NCI-H345 treated with DMSO at 0.1 percent for 48 hours (cell line): ENCODE measurements at regions not wholly inside any gene's neighbourhood (a gene's known extent, or its start where the extent isn't known, plus 50 kb on each side); places are given as distances from the start of the nearest gene placed in this dataset.
"Not testable (repeated sequence)": the region's sequence is repeated elsewhere in the genome, so short reads cannot be mapped to it uniquely, and the experiment has no call there.

Source experiments
- DNase-seq: peaks from one replicate; lab custom pipeline; 2025; ENCODE audit not compliant: unreplicated experiment; lab: John Stamatoyannopoulos, UW

DNA sequence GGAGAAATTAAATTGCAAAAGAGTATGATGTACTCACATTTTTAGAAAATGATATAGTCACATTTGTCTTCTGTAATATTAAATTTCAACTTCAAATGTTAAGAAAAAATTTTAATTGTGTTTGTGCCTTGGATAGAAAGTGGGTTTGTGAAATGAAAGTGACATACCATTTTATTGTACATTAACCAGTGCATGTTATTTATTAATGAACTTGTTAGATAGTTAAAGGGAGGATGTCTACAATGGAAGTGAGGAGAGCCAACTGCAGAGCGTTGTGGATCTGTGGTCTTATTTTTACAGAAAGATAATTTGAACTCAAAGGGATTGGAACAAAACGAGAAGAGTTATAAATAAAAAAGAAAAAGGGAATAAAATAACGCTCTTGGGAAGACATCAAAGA, 291.7 kb downstream of the ARL4A start:
- DNase-seq: no peak

DNA sequence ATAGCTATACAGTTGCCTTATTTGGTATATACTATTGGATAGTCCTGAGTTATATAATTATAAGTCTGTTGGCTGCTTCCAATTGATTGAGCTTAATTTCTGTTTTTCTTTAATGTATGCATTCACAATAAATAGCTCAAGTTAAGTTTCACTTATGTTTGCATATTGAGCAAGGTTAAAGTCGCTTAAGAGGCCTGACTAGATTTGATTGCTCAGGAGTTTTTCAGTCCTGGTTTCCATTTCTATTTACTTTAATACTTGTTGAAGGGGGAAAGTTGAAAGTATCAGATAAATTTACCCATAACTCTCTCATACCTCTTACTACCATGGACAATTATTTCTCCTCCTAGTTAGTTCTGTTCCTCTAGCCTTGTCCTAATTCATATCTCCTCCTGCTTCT, 294.7 kb downstream of the ARL4A start:
- DNase-seq: no peak

DNA sequence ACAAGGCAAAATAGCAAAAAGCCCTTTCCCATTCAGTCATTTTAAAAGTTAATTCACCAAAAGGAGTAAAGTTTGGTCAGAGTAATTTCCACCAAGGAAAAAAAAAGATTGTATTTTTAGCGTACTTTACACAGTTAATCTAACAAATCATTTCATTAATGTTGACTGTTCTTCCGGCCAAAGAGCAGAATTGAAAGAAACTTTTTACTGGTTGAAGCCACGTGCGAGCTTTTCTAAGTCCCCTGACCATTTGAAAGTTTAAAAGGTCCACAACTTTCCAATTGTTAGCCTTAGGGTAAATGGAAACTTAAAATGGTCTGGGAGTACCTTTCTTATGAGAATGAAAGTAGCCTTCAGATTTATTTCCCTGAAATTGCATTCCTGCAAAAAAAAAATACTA, 296.7 kb downstream of the ARL4A start:
- DNase-seq: no peak

DNA sequence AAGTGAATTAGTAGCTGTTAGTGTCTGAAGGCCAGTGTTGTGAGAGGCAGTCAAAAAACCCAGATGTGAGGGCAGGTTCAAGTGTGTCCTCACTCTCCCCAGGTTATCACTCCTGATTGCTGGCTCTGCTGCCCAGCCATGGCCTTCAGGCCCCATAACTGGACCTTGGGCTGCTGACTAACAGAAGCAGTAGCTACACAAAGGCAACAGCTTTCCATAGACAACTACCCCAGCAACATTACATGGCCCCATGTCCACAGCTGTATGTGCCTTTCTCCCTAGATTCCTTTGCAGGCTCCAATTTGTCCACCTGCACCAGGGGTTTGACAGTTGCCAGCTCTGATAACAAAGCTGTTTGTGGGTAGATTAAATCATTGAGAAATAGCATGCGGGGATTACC, 297.8 kb downstream of the ARL4A start:
- no peak for DNase-seq

DNA sequence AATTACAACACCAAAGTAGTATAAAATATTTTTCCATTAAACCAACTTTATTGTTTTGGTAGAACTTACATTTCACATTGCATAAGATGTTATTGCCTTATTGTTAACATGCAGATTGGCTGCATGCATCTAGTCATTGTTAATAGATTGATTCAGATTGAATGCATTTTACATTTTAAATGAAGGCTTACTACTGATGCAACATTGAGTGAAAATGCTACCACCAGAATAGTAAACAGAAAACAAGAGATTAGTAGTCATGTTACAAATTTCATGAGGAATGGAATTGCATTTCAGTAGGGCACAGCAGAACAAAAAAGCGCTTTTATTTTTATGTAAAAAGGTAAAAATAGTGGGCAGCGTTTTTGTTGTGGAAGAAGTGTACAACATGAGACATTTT, 298.3 kb downstream of the ARL4A start:
- DNase-seq: no peak

DNA sequence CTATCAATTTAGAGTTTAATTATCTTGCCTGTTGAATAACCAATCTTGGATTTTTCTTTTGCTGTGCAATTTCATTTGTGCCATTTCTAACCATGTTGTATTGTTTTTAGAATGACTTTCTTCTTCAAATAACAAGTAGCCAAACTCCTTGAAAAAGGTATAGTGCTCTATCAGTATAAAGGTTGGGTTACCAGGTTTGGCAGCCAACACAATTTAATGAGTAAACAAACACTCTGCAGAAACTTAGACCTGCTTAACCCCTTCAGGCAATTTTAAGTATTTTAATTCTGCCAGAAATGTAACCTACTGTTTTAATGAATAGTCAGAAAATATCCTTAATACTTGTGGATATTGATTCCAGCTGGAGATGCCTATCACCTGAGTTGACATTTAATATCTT, 299.8 kb downstream of the ARL4A start:
- no peak for DNase-seq

DNA sequence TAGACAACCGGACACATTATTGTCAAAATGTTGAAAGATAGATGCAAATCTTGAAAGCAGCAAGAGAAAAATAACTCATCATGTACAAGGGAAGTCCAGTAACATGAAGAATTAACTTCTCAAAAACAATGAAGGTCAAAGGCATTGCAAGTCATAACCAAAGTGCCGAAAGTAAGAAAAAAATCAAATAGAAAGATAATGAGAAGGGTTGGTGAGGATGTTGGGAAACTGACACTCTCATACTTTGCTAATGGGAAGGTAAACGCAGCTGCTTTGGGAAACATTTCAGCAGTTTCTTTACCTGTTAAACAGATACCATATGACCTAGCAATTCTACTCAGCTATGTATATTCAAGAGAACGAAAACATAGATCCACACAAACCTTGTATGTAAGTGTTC, 303.0 kb downstream of the ARL4A start:
- DNase-seq: no peak

DNA sequence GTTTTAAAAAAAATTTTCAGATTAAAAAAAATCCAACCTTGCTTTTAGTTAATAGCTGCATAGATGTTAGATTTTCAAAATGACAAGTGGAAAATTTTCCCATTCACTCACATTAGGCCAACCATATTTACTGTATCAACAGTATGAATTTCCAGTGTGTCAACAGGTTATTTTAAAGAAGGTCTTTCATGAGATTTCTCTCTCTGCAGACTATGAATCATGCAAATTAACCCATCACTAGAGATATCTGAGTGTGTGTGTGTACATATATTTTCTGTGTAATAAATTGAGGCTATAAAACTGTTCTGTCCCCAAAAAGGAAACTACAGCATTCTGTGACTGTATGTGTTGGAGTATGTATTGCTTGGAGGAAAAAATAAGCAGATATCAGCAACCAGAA, 305.6 kb downstream of the ARL4A start:
- no peak for DNase-seq

DNA sequence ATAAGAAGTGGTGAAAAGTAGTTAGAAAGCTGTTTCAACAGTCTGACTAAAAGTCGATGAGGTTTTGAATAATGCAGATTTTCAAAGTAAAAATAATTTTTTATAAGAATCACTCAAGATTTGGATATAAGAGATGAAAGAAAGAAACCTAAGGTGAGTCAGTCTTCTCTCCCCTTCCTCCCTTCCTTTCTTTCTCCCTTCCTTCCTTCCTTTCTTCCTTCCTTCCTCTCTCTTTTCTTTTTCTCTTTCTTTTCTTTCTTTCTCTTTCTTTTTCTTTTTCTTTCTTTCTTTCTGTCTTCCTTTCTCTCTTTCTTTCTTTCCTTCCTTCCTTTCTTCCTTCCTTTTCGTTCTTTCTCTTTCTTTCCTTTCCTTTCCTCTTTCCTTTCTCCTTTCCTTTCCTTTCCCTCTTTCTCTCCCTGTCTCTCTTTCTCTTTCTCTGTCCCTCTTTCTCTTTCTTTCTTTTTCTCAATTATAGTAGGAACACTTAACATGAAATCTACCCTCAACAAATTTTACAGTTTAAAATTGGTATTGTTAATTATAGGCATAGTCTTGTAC, 308.6 kb downstream of the ARL4A start:
- no peak for DNase-seq

DNA sequence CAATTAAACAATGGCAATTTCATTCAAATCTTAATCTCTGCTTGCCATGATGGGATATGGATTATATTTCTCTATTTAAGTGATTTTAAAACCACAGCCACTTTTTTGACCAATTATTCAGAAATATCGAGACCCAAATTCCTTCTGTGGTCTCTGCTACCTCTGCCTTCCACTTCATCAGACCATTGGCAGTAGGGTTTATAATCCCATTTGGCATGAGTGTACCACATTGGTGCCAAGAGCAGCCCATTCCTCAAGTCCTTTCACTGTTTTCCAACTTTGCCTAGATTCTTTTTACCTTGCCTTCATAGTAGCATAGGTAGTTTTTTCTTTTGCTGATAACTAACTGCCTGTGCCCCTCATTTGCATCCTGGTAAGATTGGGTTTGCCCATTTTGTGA, 319.9 kb downstream of the ARL4A start:
- DNase-seq: no peak

DNA sequence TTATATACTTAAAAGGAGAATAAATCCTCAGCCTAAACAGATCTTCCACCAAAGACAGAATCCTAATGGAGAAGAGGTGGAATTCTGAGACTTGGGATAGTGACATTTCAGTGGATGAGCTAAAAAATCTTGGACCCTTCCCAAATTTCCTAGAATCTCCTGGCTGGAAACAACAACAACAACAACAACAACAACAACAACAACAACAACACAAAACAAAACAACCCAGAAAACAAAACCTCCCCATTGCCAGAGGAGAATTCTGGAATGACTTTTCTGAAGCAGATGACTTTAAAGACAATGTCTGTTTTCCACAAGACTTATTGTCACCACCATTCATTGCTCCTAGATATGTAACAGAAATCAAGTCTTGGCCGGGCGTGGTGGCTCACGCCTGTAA, 322.1 kb downstream of the ARL4A start:
- DNase-seq: no peak

DNA sequence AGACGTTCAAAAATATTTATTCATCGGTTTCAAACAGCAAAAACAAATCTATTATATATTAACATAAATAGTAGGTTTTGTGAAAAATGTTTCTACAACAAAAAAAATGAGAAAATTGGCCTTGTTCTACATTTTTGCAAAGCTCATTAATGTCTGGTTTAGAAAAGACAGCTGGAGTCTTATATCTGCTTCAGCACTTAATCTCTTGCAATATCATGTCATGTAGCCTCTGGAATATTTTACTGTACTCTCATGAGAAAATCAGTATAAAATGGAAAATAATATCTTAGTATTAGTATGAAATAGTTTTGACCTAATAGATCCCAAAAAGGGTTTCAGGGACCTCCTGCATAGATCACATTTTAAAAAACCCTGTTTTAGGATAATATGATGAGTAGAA, 326.6 kb downstream of the ARL4A start:
- no peak for DNase-seq

DNA sequence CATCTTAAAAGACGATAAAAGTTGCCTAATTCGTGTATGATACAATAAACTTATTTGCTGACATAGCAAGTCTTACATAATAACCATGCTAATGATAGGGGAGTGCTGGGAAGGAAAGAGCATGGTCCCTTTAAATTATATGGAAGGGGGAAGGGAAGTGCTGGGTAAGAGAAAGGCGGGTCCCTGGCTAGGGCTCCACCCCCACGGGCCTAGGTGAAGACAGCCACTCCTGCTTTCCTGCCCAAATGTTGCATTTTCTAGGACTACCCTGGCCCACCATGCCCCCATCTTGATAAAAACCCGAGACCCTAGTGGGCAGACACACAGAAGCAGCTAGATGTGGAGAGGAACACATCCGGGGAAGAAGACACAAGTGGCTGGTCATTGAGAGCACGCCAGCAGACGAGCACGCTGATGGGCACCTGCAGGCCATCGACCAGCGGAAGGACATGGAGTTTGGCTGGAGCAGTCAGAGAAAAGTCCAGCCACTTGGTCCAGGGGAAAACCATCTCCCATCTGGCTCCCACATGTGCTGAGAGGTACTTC, 328.7 kb downstream of the ARL4A start:
- DNase-seq: no peak

DNA sequence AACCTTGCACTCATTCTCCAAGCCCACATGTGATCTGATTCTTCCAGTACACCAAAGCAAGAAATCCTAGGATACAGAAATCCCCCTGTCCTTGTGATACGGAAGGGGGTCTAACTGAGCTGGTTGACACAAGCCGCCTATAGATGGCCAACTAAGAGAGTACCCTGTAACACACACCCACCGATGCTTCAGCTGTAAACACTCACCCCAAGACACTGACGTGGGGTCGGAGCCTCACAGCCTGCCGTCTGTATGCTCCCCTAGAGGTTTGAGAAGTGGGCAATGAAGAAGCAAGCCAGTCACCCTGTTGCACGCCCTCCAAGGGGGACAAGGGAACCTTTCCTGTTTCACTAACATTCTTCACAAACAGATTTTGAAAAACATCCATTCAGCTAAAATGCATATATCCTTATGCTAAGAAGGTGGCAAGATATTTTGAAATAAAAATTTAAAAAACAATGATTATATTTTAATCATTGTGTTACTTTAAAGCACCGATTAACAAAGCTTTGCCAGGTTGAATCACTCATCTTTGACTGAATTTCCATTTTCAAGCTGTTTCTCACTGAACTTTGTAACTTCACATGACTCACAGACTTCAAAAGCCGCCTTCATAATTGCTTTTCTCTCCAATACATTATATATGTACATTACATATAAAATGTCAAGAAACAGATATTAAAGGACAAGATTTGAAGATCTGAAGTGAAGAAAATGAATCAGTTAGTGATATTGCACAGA, 329.3 kb downstream of the ARL4A start:
- no peak for DNase-seq

DNA sequence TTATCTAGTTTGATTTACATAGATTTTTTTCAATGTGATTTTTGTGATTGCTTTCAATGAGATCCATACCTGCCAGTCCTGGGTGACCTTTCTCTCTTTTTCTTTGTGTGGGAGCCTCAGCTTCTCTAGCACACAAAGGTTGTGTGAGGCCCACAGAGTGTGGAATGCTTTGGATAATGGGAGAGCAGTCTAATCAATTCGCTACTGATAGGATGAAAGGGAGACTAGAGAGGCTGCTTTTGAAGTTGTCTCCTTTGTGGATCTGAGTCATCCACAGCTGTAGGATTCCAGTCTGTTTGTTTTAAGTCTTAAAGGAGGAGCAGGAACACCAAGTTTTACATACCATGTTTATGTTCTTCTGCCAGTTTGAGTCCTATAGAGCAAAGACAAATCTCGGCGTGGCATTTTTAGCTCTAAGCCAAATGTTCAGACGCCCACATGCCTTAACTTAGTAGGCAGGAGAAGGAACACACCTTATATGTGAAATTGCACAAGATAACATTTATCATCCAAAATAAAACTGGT, 330.0 kb downstream of the ARL4A start:
- DNase-seq: no peak

DNA sequence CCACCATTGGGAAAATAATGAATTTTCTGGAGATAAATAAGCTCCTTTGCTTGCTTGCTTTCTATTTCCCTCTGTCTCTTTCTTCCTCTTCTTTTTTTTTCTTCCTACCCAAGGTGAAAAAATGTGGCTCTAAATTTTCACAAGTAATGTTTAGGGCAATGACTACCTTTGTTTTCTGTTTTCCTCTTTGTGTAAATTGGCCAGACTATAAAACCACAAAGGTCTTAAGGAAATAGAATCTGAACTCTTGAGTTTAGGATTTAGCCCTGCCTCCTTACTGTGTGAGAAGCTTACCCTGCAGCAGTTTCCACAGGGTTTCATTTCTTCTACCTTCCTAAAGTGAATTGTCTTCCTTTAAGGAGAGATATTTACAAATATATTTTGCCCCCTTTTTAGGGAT, 330.4 kb downstream of the ARL4A start:
- DNase-seq: no peak

DNA sequence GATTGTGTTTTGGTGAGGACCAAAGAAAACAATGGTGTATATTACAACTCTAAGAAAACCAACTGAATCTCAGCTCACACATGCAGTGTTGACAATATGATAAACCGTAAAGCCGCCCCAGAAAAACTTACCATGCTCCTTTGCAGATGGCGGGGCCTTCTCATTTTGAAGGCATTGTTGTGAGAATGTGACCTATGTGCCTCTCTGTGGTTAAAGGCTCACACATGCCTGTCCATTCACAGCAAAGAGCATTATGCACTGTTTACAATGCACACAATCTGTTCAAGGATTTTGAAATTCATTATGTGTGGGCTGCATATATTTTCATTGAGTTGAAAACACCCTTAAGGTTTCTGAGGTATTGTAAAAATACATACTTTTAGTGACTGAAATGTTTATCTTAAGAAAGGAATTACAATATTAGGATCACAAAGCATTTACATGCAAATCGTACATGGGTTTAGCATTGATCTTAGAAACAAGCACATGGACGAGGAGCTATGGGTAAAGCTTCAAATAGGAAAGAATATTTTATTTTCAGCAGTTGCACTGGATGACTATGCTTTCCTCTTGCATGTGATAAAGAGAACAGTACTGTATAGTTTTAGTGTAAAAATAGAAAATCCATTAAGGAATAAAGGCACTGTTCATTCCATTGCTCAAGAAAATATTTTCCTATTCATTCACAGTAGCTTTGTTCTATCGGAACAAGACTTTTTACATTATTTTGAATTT, 334.3 kb downstream of the ARL4A start:
- no peak for DNase-seq

DNA sequence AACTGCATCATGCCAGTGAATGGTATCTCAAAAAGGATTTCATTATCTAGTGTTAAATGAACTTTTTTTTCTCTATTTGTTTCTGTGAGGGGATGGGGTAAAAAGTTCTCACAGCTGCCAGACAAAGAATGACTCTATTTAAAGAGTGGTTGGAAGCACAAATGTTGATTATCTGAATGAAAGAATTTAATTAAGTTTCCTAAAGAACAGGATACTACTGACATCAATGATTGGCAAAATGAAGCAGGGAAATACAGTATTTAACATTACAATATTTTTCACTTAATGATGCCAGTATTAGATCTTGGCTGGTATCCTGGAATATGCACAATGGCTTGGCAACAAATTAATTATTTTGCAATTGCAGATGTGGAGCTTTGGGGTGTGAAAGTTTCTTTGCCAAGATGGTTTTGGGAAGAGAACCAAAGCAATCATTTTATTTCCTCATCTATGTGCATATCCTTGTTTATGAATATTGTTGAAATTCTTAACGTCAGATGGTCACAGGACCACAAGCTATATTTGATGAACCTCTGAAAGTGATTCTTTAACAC, 336.8 kb downstream of the ARL4A start:
- no peak for DNase-seq

DNA sequence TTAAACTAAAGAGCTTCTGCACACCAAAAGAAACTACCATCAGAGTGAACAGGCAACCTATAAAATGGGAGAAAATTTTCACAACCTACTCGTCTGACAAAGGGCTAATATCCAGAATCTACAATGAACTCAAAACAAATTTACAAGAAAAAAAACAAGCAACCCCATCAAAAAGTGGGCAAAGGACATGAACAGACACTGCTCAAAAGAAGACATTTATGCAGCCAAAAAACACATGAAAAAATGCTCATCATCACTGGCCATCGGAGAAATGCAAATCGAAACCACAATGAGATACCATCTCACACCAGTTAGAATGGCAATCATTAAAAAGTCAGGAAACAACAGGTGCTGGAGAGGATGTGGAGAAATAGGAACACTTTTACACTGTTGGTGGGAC, 337.6 kb downstream of the ARL4A start:
- not testable (repeated sequence) for DNase-seq

DNA sequence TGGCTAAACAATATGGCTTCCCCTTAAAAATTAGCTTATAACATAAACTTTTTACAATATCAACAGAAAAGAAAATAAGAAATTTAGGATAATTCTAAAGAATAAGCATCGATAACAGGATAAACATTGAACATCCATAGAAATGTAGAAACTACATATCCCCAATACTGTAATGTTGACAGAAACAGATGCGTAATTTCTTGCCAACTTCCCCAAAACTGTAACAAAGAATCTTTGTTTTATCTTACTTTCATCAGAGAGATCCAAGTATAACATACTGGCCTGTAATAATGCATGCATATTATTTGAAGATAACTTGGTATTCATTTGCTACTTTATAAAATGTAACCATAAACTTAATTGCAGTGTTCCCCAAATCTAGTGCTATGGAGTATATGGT, 339.9 kb downstream of the ARL4A start:
- no peak for DNase-seq

DNA sequence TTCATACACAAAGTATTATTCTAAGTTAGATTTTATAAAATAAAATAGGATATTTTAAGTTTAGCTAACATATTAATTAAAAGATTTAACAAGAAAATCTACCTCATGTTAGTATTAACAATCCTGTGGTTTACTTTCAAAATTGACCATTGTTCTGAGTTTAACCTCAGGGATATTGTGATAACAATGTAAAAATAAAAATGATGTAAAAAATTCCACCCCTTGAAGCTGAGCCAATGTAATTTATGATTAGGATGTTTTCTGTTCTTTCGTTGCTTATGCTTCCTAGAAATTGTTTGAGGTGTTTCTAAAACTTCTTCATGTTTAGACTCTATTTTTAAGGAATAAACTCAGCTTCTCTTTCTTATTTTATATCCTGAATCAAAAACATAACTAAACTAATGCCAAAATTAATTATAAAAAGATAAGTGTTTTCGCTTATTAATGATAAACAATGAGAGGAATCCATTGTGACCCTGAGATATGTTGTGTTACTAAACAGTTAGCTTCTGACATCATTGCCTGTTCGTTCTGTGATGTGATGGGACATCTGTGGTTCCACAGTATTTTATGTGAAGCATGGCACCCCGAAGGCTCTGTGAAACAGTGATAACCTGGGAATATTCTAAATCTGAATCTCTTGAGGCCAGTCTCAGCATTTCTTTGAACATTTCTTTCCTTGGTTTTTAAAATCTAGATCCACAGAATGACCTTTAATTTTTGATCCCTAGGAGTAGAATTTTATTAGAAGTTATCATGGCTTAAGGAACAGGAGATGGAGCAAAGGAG, 340.8 kb downstream of the ARL4A start:
- no peak for DNase-seq
